Ascending aorta (tissue), 2 donors: ENCODE measurements at regions not wholly inside any gene's neighbourhood (a gene's known extent, or its start where the extent isn't known, plus 50 kb on each side); places are given as distances from the start of the nearest gene placed in this dataset.
"Not testable (repeated sequence)": the region's sequence is repeated elsewhere in the genome, so short reads cannot be mapped to it uniquely, and the experiment has no call there.

Source experiments
- DNase-seq, 2 donors: peaks; one replicate each; pipeline ENCODE4 v3.0.0-alpha.2; 2019; ENCODE audit warnings: low spot score in 2 of 2
- H3K27ac ChIP-seq, 2 donors: fragments of 200-600 bp; sonication (generic); one replicate each; pipeline ENCODE4 v1.5.1; 2016 to 2017; ENCODE audit warnings: mild to moderate bottlenecking in 1 of 2
- H3K27me3 ChIP-seq: fragments of 200-600 bp; sonication (generic); one replicate; pipeline ENCODE4 v1.5.1; 2017
- H3K36me3 ChIP-seq, 2 donors: fragments of 200-600 bp; sonication (generic); one replicate each; pipeline ENCODE4 v1.5.1; 2016
- H3K4me1 ChIP-seq, 2 donors: fragments of 200-600 bp; sonication (generic); one replicate each; pipeline ENCODE4 v1.5.1; 2016 to 2017; ENCODE audit warnings: mild to moderate bottlenecking in 1 of 2
- H3K4me3 ChIP-seq, 2 donors: fragments of 200-600 bp; sonication (generic); one replicate each; pipeline ENCODE4 v1.5.1; 2016 to 2017; ENCODE audit warnings: mild to moderate bottlenecking in 1 of 2
- H3K9me3 ChIP-seq, 2 donors: fragments of 200-600 bp; sonication (generic); one replicate each; pipeline ENCODE4 v1.5.1; 2016
- intact Hi-C: fragments of 100-400 bp; cut with DNase I; formaldehyde crosslinking; loops from one replicate; pipeline ENCODE4 v1.15.1; 2023
- TF ChIP-seq, protein P1 (sequence below), 3 experiments: fragments of 200-600 bp in 2 of 3; fragments of 450-650 bp in 1 of 3; sonication (generic) in 2 of 3; IDR thresholded peaks; one replicate each; pipeline ENCODE4 v1.5.1; 2016 to 2019; ENCODE audit warnings: antibody characterized with exemption in 3 of 3, mild to moderate bottlenecking in 1 of 3, moderate library complexity in 1 of 3

- DNase-seq = no peak
- Histone ChIP-seq H3K27me3 (no peaks in the 10 kb centered on the region), H3K4me3 (peak overlapping the region; percentile 25 to 50), H3K27ac (no peak overlapping the region), H3K36me3 (no peaks in the 10 kb centered on the region), H3K9me3 (no peaks in the 10 kb centered on the region), H3K4me1 (peaks cover 0 to 5% of the 10 kb centered on the region in 2 donors)
- intact Hi-C loops = no loop called here
- TF ChIP-seq, protein P1, sequence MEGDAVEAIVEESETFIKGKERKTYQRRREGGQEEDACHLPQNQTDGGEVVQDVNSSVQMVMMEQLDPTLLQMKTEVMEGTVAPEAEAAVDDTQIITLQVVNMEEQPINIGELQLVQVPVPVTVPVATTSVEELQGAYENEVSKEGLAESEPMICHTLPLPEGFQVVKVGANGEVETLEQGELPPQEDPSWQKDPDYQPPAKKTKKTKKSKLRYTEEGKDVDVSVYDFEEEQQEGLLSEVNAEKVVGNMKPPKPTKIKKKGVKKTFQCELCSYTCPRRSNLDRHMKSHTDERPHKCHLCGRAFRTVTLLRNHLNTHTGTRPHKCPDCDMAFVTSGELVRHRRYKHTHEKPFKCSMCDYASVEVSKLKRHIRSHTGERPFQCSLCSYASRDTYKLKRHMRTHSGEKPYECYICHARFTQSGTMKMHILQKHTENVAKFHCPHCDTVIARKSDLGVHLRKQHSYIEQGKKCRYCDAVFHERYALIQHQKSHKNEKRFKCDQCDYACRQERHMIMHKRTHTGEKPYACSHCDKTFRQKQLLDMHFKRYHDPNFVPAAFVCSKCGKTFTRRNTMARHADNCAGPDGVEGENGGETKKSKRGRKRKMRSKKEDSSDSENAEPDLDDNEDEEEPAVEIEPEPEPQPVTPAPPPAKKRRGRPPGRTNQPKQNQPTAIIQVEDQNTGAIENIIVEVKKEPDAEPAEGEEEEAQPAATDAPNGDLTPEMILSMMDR (IDR thresholded peaks at IDR 0.05) = no peak
Measured at GRCh38 chr10:55628260-55628701, 732.8 kb downstream of the ZWINT start.

- intact Hi-C loops = no loop called here
- H3K36me3 ChIP-seq = no peaks in the 10 kb centered on the region
- no peak overlapping the region for H3K27ac ChIP-seq
- H3K27me3 ChIP-seq = no peaks in the 10 kb centered on the region
- peaks cover 0 to 5% of the 10 kb centered on the region in 2 donors for H3K4me1 ChIP-seq
- TF ChIP-seq, protein P1 (IDR thresholded peaks at IDR 0.05) = no peak
- peak overlapping the region; percentile 25 to 50 for H3K4me3 ChIP-seq
- no peak for DNase-seq
- no peaks in the 10 kb centered on the region for H3K9me3 ChIP-seq
Measured at GRCh38 chr10:55627501-55628051, 733.5 kb downstream of the ZWINT start.

- not testable (repeated sequence) for H3K4me1 ChIP-seq, H3K27ac ChIP-seq
Measured at GRCh38 chr10:55601690-55602478, 759.2 kb downstream of the ZWINT start.

DNA sequence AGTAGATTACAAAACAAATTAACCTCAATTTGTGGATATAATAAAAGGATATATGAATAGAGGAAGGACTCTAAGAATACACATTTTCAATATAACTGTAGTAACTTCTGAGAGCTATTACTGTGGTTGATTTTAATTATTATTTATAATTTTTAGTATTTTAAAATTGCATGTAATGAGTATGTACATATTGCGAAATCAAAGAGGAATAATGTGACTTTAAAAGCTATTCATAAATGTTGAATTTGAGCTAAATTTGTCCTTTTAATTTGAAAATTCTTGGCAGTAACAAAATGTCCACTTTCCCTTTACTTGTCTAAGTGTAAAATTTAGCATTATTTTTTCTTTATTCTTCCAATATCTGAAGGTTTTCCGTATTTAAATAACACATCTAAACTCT, 750.6 kb upstream of the PCDH15 start:
- TF ChIP-seq, protein P1 (IDR thresholded peaks at IDR 0.05) = no peak
- intact Hi-C loops = no loop called here
- DNase-seq = no peak
- Histone ChIP-seq H3K4me1 (no peaks in the 10 kb centered on the region), H3K27ac (no peak overlapping the region), H3K27me3 (no peaks in the 10 kb centered on the region), H3K9me3 (no peaks in the 10 kb centered on the region), H3K4me3 (no peak overlapping the region), H3K36me3 (no peaks in the 10 kb centered on the region)

More at GRCh38 chr10:55601690-55602478, 759.2 kb downstream of the ZWINT start:
- H3K9me3 ChIP-seq, H3K27me3 ChIP-seq, DNase-seq, H3K36me3 ChIP-seq, H3K4me3 ChIP-seq, intact Hi-C loops: not testable (repeated sequence)

DNA sequence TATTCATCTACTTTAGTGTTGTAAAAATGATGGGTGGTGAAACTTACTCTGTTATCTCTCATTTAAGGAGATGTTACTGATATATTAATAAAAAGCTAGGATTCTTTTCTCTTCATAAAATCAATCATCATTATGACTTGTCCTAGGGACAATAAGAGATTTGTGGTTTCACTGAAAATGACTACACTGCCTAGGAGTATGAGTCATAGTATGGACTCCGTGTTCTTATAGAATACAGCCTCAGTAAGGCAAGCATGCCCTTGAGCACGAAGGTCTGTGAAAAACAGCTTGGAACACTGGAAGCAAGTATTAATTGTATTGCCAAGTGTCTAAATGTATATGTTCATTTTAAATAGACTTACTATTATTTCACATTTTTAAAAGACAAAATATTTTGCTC, 749.2 kb upstream of the PCDH15 start:
- Histone ChIP-seq H3K27ac (no peak overlapping the region), H3K4me1 (no peaks in the 10 kb centered on the region), H3K27me3 (no peaks in the 10 kb centered on the region), H3K36me3 (no peaks in the 10 kb centered on the region), H3K4me3 (no peak overlapping the region), H3K9me3 (no peaks in the 10 kb centered on the region)
- TF ChIP-seq, protein P1 (IDR thresholded peaks at IDR 0.05) = no peak
- intact Hi-C loops = no loop called here
- no peak for DNase-seq

GRCh38 chr10:55537497-55537896, 736.5 kb upstream of the PCDH15 start:
- intact Hi-C loops, H3K27me3 ChIP-seq: not testable (repeated sequence)

More at GRCh38 chr10:55537497-55537896, 736.5 kb upstream of the PCDH15 start:
- not testable (repeated sequence) for DNase-seq, H3K9me3 ChIP-seq, H3K36me3 ChIP-seq, H3K27ac ChIP-seq, H3K4me1 ChIP-seq, H3K4me3 ChIP-seq
